ENCODE measurements at regions not wholly inside any gene's neighbourhood (a gene's known extent, or its start where the extent isn't known, plus 50 kb on each side); places are given as distances from the start of the nearest gene placed in this dataset.

GRCh38 chr5:9876451-9876850 lies 246.3 kb upstream of the TAS2R1 start:
- TF ChIP-seq, protein P1, sequence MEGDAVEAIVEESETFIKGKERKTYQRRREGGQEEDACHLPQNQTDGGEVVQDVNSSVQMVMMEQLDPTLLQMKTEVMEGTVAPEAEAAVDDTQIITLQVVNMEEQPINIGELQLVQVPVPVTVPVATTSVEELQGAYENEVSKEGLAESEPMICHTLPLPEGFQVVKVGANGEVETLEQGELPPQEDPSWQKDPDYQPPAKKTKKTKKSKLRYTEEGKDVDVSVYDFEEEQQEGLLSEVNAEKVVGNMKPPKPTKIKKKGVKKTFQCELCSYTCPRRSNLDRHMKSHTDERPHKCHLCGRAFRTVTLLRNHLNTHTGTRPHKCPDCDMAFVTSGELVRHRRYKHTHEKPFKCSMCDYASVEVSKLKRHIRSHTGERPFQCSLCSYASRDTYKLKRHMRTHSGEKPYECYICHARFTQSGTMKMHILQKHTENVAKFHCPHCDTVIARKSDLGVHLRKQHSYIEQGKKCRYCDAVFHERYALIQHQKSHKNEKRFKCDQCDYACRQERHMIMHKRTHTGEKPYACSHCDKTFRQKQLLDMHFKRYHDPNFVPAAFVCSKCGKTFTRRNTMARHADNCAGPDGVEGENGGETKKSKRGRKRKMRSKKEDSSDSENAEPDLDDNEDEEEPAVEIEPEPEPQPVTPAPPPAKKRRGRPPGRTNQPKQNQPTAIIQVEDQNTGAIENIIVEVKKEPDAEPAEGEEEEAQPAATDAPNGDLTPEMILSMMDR (conservative IDR thresholded peaks at IDR 0.05; ENCODE audit: low read depth, low read length): no peak
- H3K4me3 ChIP-seq (ENCODE audit: low read depth, low read length): no peak overlapping the region
- no peak for DNase-seq (ENCODE audit: low read depth)

DNA sequence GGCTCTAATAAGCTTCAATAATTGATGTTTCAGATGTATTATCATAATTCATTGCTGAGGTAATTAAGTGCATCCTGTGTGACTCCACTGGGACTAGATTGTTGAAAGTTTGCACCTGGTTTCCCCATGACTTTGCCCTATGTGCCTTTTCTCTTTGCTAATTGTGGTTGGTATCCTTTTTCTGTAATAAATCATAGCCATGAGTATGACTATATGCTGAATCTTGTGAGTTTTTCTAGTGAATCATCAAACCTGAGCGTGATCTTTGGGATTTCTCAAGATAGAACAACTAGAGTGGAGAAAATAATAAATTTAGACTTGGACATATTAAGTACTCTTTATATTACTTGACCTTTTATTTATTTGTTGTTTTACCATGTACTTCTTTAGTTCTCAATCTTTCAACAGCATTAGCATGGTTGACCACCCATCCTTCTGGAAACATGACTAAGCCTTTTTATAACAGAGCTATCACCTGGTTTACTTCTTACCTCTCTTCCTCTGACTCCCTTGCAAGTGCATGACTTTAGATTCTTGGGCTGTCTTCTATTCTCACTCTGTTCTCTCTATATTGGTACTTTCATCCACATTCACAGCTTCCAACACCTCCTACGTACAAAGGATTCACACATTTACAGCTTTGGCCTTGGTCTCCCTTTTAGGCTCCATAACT lies 239.6 kb upstream of the TAS2R1 start:
- TF ChIP-seq, protein P1 (conservative IDR thresholded peaks at IDR 0.05; ENCODE audit: low read depth, low read length): no peak
- no peak overlapping the region for H3K4me3 ChIP-seq (ENCODE audit: low read depth, low read length)
- DNase-seq (ENCODE audit: low read depth): peak; percentile 72

GRCh38 chr5:9865574-9865973 lies 235.4 kb upstream of the TAS2R1 start:
- peak; percentile 10 for DNase-seq (ENCODE audit: low read depth)
- no peak overlapping the region for H3K4me3 ChIP-seq (ENCODE audit: low read depth, low read length)
- TF ChIP-seq, protein P1 (conservative IDR thresholded peaks at IDR 0.05; ENCODE audit: low read depth, low read length): no peak

- DNase-seq (ENCODE audit: low read depth): no peak
- TF ChIP-seq, protein P1 (conservative IDR thresholded peaks at IDR 0.05; ENCODE audit: low read depth, low read length): no peak
- H3K4me3 ChIP-seq (ENCODE audit: low read depth, low read length): no peak overlapping the region
Observed at GRCh38 chr5:9864791-9865190, 234.6 kb upstream of the TAS2R1 start.

- TF ChIP-seq, protein P1 (conservative IDR thresholded peaks at IDR 0.05; ENCODE audit: low read depth, low read length): no peak
- no peak for DNase-seq (ENCODE audit: low read depth)
Observed at GRCh38 chr5:9863486-9863885, 233.3 kb upstream of the TAS2R1 start.

GRCh38 chr5:9861666-9862256 lies 231.6 kb upstream of the TAS2R1 start:
- TF ChIP-seq, protein P1 (conservative IDR thresholded peaks at IDR 0.05; ENCODE audit: low read depth, low read length): no peak

More at GRCh38 chr5:9863486-9863885, 233.3 kb upstream of the TAS2R1 start:
- H3K4me3 ChIP-seq (ENCODE audit: low read depth, low read length): no peak overlapping the region

DNA sequence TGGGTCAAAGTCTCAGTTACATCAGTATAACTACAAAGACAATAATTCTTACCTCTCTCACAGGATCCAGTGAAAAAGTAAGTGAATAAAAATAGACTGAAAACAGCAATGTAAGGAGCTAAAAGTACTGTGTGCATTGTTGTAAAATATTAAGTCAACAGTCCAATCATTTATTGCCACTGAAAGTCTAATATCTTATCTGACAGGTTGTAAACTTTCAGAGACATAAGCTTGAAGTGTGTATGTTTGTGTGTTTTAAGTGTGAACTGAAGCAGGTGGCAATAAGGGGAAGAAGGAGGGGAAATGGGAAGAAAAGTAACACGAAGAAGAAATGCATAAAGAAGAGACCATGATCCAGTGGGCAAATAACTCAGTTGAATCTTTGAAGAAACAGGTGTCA lies 229.7 kb upstream of the TAS2R1 start:
- no peak overlapping the region for H3K4me3 ChIP-seq (ENCODE audit: low read depth, low read length)
- TF ChIP-seq, protein P1 (conservative IDR thresholded peaks at IDR 0.05; ENCODE audit: low read depth, low read length): no peak
- DNase-seq (ENCODE audit: low read depth): no peak

More at GRCh38 chr5:9861666-9862256, 231.6 kb upstream of the TAS2R1 start:
- peak; percentile 28 for DNase-seq (ENCODE audit: low read depth)
- no peak overlapping the region for H3K4me3 ChIP-seq (ENCODE audit: low read depth, low read length)

All from choroid plexus epithelial cell (primary cell).